Stomach smooth muscle (tissue), 2 donors: ENCODE measurements at regions not wholly inside any gene's neighbourhood (a gene's known extent, or its start where the extent isn't known, plus 50 kb on each side); places are given as distances from the start of the nearest gene placed in this dataset.

Source experiments
- H3K27ac ChIP-seq: one replicate; pipeline ENCODE4 v1.7.0; 2013; ENCODE audit warnings: mild to moderate bottlenecking, low read length, inconsistent platforms
- H3K27me3 ChIP-seq, 2 donors: one replicate each; pipeline ENCODE4 v1.7.0; 2013; ENCODE audit warnings: low read length in 2 of 2; ENCODE audit not compliant: insufficient read depth in 2 of 2, control insufficient read depth in 1 of 2
- H3K36me3 ChIP-seq, 2 donors: one replicate each; pipeline ENCODE4 v1.7.0; 2013; ENCODE audit warnings: low read length in 2 of 2; ENCODE audit not compliant: control insufficient read depth in 2 of 2, insufficient read depth in 2 of 2
- H3K4me1 ChIP-seq: one replicate; pipeline ENCODE4 v1.7.0; 2013; ENCODE audit warnings: low read length; ENCODE audit not compliant: control insufficient read depth, insufficient read depth
- H3K4me3 ChIP-seq, 2 donors: one replicate each; pipeline ENCODE4 v1.7.0; 2013; ENCODE audit warnings: low read length in 2 of 2
- H3K9ac ChIP-seq, 2 donors: one replicate each; pipeline ENCODE4 v1.7.0; 2013; ENCODE audit warnings: low read length in 2 of 2, mild to moderate bottlenecking in 1 of 2
- H3K9me3 ChIP-seq, 2 donors: one replicate each; pipeline ENCODE4 v1.7.0; 2013; ENCODE audit warnings: low read length in 2 of 2; ENCODE audit not compliant: control insufficient read depth in 2 of 2
- donor health status: healthy.
- donor health status: Pancreatic carcinoma.

DNA sequence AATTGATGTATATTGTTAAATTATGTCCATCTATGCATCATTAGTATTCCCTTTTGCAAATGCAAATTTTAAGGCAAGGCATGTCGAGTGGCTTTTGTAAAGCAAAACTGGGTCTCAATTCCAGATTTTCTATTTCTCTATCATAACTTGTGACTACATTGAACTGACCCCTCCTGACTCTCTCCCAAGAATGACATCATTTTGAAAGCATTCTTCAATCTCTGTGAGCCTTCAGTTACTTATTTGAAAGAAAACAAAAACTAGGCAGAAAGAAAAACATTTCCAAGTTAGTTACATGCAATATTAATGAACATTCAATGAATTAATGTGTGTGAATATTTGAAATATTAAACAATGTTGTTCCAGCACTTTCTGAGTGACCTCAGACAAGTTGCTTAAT, 314.3 kb upstream of the CLNK start:
- no peaks in the 10 kb centered on the region for H3K4me1 ChIP-seq
- H3K27ac ChIP-seq: no peak overlapping the region
- H3K36me3 ChIP-seq: no peaks in the 10 kb centered on the region
- no peaks in the 10 kb centered on the region for H3K9me3 ChIP-seq
- H3K27me3 ChIP-seq: no peaks in the 10 kb centered on the region
- no peak overlapping the region for H3K4me3 ChIP-seq
- no peak overlapping the region for H3K9ac ChIP-seq

DNA sequence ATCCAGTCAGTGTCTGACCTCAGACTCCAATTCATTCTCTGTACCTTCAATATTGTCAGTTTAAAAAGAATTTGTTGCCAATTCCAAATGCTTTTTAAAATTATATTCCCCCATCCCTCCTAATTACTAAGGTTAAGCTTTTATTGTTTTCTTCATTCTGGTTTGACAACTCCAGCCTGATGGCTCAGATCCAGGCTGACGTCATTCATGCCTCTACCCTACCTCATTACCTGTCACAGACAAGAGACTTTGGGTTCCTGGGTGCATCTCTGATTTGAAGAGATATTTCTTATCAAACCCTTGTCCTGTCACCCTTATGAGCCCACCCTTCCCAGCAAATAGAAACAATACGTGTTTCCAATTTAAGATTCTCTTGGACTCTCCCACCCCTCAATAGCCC, 300.2 kb upstream of the CLNK start:
- no peaks in the 10 kb centered on the region for H3K27me3 ChIP-seq
- H3K4me3 ChIP-seq: no peak overlapping the region
- no peaks in the 10 kb centered on the region for H3K4me1 ChIP-seq
- no peak overlapping the region for H3K9ac ChIP-seq
- H3K36me3 ChIP-seq: no peaks in the 10 kb centered on the region
- H3K27ac ChIP-seq: no peak overlapping the region
- H3K9me3 ChIP-seq: no peaks in the 10 kb centered on the region

DNA sequence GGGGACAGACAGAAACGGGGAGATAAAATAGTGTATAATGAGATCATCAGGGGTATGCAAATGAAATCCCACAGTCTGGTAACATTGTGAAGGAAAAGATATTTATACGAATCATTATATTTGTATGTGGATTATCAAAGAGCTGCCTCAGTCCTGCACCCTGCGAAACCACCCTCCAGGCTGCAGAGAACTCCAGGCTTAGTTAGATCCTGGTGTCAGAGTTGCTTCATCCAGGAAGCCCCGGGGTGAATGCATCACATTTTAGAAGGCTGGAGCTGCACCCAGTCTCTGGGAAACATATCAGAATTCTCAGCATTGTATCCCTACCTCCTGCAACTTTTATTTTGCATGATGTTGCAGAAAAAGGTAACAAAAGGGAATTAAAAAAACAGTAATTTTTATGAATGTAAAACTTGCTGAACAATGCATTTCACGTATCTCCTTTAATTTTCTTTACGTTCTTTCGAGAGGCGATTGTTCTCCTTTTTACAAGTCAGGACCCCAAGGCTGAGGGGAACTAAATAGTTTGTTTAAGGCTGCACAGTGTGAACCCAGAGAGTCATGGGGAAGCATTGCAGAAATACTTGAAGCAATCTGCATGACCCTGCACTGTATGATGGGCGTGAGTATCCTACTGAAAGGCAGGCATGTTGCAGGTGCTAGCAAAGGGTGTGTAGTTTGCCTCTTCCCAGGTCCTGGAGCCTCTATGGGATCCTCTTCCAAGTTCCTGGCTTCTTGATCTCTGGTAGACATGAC, 299.5 kb upstream of the CLNK start:
- Histone ChIP-seq H3K4me1 (no peaks in the 10 kb centered on the region), H3K4me3 (no peak overlapping the region), H3K9ac (no peak overlapping the region), H3K9me3 (no peaks in the 10 kb centered on the region), H3K27ac (no peak overlapping the region), H3K27me3 (no peaks in the 10 kb centered on the region), H3K36me3 (no peaks in the 10 kb centered on the region)

DNA sequence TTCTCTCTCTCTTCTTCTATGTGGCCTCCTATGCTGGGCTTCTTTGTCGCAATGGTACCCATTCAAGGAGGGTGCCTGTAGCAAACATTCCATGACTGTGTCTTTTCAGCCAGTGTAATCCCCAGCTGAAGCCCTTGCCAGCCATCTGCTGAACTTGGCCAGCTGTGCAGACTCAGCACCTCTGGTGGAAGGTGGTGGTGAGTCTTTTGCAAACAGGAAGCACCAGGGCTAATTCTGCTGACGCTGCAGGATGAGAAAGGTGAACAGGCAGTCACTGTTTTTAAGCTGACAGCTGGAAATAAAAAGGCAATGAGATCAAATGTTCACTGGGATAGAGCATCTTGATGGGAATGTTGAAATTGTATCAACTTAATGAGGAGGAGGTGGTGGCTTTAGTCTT, 298.7 kb upstream of the CLNK start:
- H3K4me1 ChIP-seq: no peaks in the 10 kb centered on the region
- H3K4me3 ChIP-seq: no peak overlapping the region
- H3K27ac ChIP-seq: no peak overlapping the region
- no peaks in the 10 kb centered on the region for H3K27me3 ChIP-seq
- no peak overlapping the region for H3K9ac ChIP-seq
- no peaks in the 10 kb centered on the region for H3K36me3 ChIP-seq
- no peaks in the 10 kb centered on the region for H3K9me3 ChIP-seq

DNA sequence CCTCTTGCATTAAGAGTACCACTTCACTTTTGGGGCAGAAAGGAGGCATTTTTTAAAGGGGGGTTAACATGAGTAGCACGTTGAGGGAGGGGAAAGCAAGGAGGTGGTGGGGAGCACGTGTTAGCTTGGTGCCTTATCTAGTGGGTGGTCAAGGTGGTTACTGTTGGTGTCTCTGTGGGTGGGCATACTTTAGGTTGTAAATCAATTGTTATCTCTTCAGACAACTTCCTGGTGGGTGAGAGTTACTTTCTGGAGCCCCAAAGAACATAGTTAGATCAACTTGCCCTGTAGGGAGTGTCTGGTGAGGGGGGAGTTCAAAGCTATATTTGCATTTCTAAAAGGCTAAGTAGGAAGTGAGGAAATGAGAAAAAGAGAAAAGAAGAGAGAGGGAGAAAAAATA, 297.7 kb upstream of the CLNK start:
- Histone ChIP-seq H3K27ac (no peak overlapping the region), H3K4me3 (no peak overlapping the region)

DNA sequence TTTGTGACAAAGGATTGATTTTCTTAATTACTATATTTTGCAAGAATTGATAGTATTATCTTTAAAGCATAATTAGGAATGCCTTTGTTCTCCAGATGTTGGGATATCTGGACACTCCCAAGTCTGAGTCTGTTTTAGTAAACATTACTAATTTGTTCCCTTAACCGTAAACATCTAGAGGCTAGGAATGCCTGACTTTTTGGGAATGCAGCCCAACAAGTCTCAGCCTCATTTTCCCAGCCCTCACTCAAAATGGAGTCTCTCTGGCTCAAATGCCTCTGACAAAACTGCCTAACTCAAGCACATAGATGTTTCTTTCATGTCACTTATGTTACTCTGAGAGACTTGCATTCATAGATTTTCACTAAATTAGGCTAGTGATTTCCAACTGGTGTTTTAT, 297.0 kb upstream of the CLNK start:
- Histone ChIP-seq H3K27ac (no peak overlapping the region), H3K36me3 (no peaks in the 10 kb centered on the region), H3K9ac (no peak overlapping the region), H3K4me3 (no peak overlapping the region), H3K27me3 (no peaks in the 10 kb centered on the region), H3K4me1 (no peaks in the 10 kb centered on the region), H3K9me3 (no peaks in the 10 kb centered on the region)

More for the DNA sequence above, 297.7 kb upstream of the CLNK start:
- Histone ChIP-seq H3K36me3 (no peaks in the 10 kb centered on the region), H3K27me3 (no peaks in the 10 kb centered on the region), H3K9ac (no peak overlapping the region), H3K4me1 (no peaks in the 10 kb centered on the region), H3K9me3 (no peaks in the 10 kb centered on the region)

DNA sequence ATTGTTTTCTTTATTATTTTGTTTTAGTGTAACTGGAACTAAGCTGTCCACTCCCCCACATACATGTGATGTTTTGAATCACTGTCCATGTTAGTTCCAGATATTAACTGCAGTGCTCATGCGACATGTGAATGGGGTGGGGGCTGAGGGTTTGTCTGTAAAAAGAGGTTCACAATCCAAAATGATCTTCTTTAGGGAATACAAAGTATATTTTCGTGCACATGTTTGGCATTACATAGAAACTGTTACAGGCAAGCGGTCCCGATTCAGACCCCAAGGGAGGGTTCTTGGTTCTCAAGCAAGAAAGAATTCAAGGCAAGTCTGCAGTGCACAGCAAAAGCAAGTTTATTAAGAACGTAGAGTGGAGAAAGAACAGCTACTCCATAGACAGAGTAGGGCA, 296.5 kb upstream of the CLNK start:
- H3K4me3 ChIP-seq: no peak overlapping the region
- no peaks in the 10 kb centered on the region for H3K9me3 ChIP-seq
- H3K27me3 ChIP-seq: no peaks in the 10 kb centered on the region
- no peak overlapping the region for H3K27ac ChIP-seq
- no peaks in the 10 kb centered on the region for H3K4me1 ChIP-seq
- H3K36me3 ChIP-seq: no peaks in the 10 kb centered on the region
- no peak overlapping the region for H3K9ac ChIP-seq

DNA sequence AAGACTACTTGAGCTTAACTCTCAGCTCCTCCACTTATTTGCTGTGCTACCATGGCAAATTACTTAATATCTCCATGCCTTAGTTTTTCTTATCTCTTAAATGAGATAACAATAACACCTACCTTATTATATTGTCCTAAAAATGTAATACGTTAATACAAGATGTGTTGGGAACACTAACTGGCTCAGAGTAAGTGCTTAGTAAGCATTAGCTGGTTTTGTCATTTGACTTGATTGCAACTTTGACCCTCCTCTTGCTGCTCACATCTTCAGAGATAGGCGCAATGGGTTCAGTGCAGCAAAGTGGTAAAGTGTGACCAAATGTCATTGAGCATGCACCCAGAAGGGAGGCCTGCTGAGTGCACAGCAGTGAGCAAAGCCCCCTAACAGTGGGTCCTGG, 294.5 kb upstream of the CLNK start:
- H3K9me3 ChIP-seq: no peaks in the 10 kb centered on the region
- no peak overlapping the region for H3K27ac ChIP-seq
- H3K27me3 ChIP-seq: no peaks in the 10 kb centered on the region
- no peak overlapping the region for H3K9ac ChIP-seq
- H3K36me3 ChIP-seq: no peaks in the 10 kb centered on the region
- no peaks in the 10 kb centered on the region for H3K4me1 ChIP-seq
- no peak overlapping the region for H3K4me3 ChIP-seq

DNA sequence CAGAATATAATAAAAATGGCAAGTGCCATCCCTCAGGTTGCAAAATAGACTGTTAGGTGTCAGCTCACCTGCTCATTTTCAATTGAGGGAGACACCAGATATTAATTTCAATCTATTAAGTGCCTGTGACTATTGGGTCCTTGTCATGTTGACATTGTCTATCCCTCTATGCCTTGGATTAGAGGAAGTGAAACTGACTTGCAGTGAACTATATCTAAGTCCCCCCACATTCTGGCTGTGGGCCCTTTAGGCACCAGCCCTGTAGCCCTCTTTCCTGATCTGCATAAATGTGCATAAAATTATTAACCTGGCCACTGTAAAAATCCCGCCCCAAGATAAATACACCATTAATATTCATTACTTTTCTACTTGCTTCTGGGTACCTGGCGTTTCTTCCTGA, 293.0 kb upstream of the CLNK start:
- Histone ChIP-seq H3K9me3 (no peaks in the 10 kb centered on the region), H3K27ac (no peak overlapping the region), H3K27me3 (no peaks in the 10 kb centered on the region), H3K9ac (no peak overlapping the region), H3K36me3 (no peaks in the 10 kb centered on the region), H3K4me1 (no peaks in the 10 kb centered on the region), H3K4me3 (no peak overlapping the region)

DNA sequence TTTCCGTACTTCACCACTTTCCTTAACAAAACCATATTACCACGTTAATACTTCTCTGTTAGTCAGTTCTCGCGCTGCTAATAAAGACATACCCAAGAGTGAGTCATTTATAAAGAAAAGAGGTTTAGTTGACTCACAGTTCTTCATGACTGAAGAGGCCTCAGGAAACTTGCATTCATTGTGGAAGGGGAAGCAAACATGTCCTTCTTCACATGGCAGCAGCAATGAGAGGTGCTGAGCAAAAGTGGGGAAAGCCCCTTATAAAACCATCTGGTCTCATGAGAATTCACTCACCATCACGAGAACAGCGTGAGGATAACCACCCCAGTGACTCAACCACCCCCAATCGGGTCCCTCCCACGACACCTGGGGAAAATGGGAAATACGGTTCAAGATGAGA, 289.8 kb upstream of the CLNK start:
- no peaks in the 10 kb centered on the region for H3K4me1 ChIP-seq
- no peaks in the 10 kb centered on the region for H3K36me3 ChIP-seq
- H3K27me3 ChIP-seq: no peaks in the 10 kb centered on the region
- no peaks in the 10 kb centered on the region for H3K9me3 ChIP-seq
- H3K27ac ChIP-seq: no peak overlapping the region
- no peak overlapping the region for H3K9ac ChIP-seq
- no peak overlapping the region for H3K4me3 ChIP-seq

DNA sequence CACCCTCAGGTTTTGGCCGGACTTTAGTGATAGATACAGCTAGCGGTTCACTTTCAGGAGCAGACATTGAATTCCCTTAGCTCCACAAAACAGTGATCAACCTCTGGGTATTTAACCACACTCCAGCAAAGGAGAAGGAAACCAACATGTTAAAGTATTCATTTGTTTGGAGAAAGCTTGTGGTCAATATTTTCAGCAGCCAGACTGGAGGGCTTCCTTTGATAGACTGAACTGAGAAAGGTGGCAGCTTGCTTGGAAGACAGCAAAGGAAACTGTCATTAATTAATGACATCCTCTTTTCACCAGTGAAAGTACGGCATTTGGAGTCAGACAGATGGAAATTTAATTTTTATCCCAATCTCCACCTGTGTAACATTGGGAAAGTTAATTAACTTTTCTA, 289.1 kb upstream of the CLNK start:
- no peaks in the 10 kb centered on the region for H3K4me1 ChIP-seq
- H3K27ac ChIP-seq: no peak overlapping the region
- no peaks in the 10 kb centered on the region for H3K36me3 ChIP-seq
- H3K27me3 ChIP-seq: no peaks in the 10 kb centered on the region
- H3K4me3 ChIP-seq: no peak overlapping the region
- no peaks in the 10 kb centered on the region for H3K9me3 ChIP-seq
- H3K9ac ChIP-seq: no peak overlapping the region
